ENCODE measurements at regions not wholly inside any gene's neighbourhood (a gene's known extent, or its start where the extent isn't known, plus 50 kb on each side); places are given as distances from the start of the nearest gene placed in this dataset.

GRCh38 chr18:65632236-65632635 is 118.6 kb upstream of the CDH7 start:
- TF ChIP-seq EZH2phosphoT487 (IDR thresholded peaks at IDR 0.05; ENCODE audit: insufficient read depth, low read depth) = no peak
- no peak for TF ChIP-seq EZH2 (IDR thresholded peaks at IDR 0.05; ENCODE audit: insufficient read depth, poor library complexity, severe bottlenecking)

Measured in GM23248 (cell line).